Stromal cell of bone marrow (primary cell): ENCODE measurements at regions not wholly inside any gene's neighbourhood (a gene's known extent, or its start where the extent isn't known, plus 50 kb on each side); places are given as distances from the start of the nearest gene placed in this dataset.
A peak's percentile ranks its signal among the peaks of the same experiment; 100 is the strongest.

Experiments
- DNase-seq: peaks from one replicate; pipeline ENCODE4 v3.0.0-alpha.2; 2012; ENCODE audit warnings: low read depth

DNA sequence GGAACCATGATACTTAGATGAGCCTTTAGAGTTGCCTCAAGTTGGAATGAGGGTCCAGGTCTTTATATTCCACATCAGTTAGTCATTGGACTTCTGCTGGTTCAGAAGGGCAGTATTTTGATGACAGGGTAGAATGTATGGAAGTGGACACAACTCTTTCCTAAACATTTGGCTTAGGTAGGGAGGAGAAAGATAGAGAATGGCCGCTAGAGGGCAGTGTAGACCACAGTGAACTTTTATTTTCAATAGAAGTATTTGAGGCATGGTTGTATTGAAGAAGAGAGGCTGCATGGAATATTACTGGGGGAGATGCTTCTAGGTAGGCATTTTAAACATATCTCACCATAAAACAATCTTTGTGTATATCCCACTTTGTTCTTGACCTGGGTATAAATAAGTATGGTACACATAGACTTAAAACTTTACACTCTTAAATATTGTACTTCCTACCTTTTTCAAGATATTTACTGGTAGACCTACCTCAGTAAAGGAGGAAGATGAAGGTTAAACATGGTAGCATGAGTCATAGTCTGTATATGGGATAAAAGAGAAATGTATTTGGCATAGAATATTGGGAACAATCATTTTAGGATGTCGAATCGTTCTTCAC lies 497.6 kb upstream of the FAM98A start:
- DNase-seq = peak; percentile 31

DNA sequence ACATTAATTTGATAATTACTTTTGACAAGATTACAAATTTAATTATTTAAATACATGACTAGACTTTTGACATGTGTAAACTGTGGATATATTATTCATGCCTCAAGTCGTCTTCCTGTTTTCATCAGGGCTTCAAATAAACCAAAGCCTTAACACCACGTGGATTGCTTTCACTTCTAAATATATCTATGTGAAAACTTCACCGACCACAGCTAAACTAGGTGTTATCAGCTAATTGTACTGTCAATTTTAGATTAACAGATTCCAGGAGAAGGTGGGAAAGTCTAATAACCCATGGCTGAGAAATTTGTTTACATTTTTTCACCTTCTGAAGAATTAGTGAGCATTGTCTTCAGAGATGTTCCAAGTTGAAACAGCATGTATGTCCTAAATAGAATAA lies 494.7 kb upstream of the FAM98A start:
- DNase-seq = no peak

DNA sequence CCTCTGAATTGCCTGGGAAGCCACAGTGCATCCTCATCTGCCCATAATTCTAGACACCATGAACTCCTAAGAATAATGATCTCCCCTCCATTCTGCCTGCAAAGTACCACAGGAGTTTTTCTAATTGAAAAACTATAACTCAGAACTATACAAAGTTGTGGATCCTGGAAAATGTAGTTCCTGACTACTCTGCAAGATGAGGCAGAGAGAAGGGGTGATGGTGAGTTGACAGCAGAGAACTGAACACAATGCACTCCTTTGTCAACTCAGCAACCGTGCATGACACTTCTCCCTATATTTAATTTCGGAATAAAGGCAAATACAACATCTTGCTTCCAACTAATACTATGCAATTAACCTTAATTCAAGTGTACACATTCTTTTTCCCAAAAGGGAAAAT lies 471.1 kb upstream of the FAM98A start:
- DNase-seq = no peak

DNA sequence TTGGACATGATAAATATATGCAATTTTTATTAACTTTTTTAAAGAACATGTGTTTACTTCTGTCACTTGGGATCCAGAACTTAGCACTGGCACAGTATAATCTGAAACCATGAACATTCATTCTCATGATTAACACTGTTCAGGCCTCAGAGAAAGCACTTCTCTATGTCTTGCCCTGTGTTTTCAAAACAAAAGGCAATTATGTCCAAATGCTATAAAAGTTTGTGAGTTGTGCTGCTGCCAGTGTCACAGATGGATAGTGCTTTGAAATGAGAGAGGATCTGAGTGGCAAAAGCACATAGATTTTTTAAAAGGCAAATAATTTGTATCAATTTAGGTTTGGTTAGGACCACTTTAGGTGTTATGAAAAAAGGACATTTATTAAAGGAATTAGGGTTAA lies 470.5 kb upstream of the FAM98A start:
- DNase-seq = no peak

DNA sequence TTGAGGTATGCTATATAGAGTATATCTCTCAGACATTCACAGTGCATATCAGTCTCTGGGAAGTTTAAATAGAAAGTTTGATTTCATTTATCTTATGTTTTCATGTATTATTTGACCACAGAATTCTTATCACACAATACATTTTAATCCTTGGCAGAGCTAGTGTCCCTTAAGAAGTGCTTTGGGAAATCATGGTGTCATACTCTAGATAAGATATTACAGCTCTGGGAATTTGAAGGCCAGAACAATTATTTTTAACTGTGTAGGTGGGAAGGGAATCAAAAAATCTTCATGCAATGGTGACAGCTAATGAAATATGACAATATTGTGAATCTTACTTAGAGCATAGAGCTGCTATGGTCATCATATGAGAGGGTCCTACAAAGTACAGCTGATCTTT lies 451.3 kb upstream of the FAM98A start:
- no peak for DNase-seq

DNA sequence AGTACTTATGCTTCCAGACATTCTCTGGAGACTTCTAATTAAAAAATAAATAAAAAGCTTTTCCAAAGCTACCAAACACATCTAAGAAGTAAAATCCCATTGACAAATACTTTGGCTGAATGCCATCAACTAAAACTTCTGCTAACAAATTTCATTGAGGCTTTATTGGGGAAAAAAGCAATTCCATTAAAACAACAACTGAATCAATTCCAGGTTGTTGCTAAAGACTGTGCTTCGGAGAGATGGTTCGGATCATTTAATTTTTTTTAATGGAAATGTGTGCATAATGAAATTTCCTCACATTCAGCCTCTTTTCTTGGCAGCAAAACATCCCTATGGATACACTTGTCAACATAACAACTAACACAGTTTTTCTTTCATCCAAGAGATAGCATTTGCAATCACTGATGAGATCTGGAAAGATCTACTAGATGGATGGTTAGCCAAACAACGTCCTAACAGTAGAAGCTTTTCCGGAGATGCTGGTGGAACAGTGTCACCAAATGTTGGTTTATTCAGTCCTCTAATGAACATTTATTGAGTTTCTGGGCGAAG lies 446.1 kb upstream of the FAM98A start:
- DNase-seq = no peak

DNA sequence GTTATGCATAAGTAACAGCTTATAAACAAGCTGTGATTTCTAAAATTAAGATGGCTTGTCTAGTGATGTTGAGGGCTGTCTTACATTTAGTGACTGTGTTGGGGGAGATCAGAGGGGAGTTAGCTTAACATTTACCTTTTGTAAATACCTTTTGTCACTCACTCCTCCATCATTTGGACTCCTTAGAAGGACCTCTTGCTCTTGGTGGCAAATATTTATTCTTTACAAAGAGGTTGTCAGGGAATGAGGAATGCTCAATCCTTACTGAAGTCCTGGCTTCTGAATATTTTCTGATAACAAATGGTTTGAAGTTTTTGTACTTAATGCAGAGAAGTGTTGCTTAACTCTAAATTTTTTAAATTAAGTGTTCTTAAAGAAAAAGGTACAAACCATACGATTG lies 438.8 kb upstream of the FAM98A start:
- DNase-seq = no peak

DNA sequence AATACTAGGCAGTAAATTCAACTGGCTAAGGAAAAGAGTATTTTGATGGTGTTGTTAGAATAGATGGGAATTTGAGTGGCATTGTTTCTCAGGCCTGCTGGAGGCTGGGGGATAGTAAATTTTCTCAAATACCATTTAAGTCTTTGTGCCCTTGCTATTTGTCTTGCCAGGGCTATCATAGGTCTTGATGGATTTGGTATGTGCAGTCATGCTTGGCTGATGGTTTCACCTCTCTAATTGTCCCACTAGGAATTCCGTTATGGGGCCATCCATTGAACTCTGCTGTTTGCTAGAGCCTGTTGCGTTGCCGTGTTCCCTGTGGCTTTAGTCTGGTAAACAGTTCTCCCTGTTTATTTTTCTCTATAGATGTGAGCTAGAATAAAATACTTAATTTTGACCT lies 438.1 kb upstream of the FAM98A start:
- DNase-seq = no peak

DNA sequence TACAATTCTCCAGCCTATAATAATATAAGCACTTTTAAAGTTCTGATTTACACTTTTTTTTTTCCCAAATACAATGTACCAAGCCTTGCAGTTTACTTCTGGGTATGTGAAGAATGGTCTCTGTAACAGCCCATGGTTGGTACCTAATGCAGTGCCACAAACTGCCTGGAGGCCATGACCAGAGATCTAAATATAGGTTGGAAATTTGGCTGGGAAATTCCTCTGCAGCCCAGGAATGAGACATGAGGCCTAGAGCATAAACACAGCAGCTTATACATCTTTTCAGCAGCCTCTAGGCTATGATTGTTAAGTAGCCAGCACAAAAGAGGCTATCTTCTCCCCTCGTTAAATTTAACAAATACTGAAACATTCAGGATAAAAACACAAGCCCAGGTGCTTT lies 432.0 kb upstream of the FAM98A start:
- DNase-seq = no peak

DNA sequence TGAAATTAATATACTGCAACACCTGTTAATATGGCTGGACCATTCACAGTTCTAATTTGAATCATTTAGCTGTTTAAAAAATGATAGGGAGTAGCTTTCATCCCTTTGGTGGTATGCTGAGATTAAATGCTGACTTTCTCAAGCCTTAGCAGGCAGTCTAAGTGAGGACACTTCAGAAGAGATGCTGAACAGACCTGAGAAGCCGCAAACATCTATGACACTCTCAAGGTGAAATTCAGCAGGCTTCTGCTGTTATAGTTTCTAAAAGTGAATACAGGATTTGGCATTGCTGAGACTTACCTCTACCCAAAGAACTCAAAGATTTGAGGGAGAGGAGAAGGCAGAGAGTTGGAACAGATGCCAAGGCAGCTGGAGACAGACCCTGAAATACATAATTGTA lies 431.2 kb upstream of the FAM98A start:
- no peak for DNase-seq

DNA sequence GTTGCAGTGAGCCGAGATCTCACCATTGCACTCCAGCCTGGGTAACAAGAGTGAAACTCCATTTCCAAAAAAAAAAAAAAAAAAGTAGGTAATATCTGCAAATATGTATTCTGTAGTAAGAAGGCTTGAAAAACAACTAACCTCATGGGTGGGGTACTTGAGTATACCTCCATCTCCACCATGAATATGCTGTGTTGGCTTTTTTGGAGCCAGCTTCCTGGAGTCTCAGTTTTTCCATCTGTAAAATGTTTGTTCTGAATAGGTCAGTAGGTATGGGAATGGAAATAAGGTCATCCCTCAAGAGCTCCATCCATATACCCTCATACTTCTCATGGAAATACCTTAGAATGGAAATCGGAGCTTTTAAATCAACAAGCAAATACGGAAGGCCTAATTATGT lies 430.0 kb upstream of the FAM98A start:
- DNase-seq = no peak

DNA sequence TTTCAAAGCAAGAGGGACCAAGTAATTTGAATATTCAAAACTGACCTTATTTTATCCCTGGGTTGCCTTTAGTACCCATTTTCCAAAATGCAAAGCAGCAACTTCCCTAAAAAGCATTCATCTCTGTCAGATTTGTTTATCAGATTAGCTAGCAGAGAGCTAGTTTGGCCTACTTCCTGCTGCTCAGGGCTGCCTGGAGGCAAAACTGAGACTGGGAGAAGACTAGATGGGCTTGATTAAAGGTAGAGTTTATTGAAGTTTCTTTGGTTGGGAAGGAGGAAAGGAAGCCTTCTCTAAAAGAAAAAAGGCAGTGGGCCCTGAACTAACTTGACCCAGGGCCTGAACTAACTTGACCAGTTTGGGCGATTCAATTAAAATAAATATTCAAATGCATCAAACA lies 426.1 kb upstream of the FAM98A start:
- no peak for DNase-seq

DNA sequence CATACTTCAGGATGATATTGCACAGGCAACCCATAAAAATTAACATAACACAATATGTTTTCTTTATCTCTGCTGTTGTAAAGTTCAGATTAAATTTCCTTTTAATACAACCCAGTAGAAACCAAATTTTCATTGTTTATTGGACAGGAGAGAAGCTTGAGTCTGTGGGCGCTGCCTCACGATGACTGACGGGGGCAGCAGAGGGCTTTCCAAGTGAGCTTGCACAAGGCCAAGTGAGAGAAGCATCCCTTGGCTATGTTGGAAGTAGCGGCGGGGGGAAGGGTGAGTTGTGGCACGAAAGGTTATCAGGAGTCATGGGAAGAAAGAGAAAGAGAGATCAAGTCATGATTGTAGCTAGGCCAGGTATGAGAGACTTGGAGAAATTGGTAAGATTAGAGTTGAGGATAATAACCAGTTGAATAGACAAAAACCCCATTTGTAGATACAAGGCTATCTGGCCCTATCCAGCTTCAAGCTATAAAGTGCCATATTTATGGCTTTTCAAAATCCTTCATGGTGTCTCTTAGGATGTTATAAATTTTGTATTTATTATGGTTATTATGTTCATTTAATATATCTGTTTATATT lies 413.7 kb upstream of the FAM98A start:
- peak; percentile 15 for DNase-seq

DNA sequence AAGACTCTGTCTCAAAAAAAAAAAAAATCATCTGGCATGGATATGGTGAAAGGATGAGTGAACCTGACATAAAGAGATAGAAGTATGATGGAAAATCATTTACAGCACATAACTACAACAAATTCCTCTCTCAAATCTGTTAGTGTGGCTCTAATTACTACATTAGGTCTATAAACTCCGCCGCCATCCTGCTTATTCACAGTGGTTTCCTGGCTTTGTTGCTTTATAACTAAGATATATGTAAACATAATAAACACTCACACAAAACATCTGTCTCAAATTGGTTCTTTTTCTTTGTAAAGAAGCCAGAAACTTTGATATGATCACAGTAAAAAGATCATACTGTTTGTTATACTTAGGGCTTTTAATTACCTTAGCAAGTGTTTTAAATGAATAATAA lies 412.6 kb upstream of the FAM98A start:
- DNase-seq = no peak

DNA sequence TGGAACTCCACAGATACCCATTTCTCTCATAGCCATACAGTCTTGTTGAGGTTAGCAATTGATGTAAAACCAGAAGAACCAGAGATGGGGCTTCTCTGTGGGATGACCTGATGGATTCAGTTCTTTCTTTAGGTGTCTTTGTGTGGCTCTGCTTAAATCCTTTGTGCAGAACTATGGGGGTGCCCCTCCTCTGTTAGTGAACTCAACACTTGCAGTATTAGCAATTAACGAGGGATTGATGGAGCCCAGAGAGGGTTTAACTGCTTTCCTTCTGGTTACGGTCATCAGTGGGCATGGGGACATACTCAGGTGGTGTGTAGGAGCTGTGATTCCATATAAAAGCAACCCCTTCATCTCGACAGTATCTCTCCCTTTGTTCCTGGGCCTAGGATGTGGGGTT lies 406.8 kb upstream of the FAM98A start:
- no peak for DNase-seq

DNA sequence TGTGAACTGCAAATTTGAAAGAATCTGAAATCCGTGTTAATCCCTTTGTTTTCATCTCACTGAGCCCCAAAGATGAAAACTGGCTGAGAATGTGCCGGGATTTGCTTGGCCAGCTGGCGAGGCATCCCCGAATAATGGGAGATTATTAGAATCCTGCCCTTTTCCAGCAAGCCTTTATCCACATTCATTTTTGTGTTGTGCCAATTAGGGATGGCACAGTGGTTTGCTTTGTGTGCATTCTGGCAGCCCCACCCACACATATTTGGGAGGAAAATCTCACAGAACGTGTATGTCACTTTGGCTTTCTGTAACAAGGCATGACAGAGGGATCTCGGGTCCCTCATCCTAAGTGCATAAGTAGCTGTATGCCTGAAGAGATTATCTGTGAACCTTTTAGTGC lies 405.8 kb upstream of the FAM98A start:
- DNase-seq = no peak

DNA sequence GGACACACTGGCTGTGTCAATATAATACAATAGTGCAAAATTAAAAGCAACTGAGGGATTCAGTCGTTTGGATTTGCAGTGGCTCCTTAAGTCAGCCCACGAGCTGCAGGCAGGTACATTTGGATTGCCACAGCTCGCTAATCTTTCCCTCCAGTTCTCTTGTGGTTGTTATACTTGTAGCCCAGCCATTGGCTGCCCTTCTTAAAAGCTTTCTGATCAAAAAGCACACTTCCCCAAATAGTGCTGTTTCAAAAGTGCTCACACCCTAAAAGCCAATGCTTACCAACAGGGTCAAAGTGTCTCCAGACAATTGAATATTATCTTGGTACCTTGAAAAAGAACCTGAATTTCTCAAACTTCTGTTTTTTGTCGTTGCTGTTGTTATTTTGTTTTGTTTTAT lies 404.7 kb upstream of the FAM98A start:
- no peak for DNase-seq

DNA sequence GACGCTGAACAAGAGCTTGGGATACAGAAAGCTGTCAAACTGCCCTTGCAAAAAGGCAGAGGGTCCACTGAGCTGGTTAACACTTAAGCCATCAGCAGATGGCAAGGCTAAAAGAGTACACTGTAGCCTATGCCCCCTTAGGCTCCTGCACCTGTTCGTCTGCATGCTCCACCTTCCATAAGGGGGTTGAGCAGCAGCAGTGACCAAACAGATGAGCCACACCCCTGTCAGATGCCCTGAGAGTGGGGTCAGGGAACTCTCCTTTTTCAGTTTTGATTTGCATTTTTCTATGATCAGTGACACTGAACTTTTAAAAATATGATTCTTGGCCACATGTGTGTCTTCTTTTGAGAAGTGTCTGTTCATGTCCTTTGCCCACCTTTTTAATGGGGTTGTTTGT lies 402.5 kb upstream of the FAM98A start:
- DNase-seq = no peak

DNA sequence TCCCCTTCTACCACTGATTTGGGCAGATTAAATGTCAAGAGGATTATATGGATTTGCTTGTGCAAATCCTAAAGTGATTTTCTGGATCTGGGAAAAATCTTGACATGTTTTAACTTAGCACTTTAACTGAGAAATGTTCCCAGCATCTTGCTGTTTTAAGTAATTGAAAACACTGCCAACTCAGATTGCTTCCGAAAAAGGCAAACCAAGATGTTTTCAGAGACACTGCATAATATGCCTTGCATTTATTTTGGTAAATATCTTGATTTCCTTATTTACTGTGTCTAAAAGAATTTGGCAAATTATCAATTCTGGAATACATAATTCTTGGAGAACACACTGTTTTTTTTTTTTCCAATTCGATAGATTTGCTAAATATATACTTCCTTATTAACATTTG lies 385.0 kb upstream of the FAM98A start:
- DNase-seq = no peak

DNA sequence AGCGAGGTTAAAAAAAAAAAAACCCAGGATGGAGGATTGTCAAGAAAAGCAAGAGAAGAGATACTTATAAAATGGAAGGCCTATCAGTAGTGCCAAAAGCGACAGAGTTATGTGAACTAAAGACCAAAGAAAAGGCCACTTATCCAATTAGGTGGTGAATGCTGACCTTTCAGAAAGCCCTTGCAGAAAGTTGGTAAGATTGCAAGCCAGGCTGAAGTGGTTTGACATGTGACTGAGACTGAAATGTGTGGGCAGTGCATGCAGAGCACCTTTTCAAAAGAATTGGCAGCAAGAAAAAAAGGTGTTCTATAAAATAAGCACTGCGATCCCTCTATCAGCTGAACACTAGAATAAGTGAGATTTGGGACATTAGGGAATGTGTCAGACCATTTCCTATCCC lies 379.4 kb upstream of the FAM98A start:
- no peak for DNase-seq

DNA sequence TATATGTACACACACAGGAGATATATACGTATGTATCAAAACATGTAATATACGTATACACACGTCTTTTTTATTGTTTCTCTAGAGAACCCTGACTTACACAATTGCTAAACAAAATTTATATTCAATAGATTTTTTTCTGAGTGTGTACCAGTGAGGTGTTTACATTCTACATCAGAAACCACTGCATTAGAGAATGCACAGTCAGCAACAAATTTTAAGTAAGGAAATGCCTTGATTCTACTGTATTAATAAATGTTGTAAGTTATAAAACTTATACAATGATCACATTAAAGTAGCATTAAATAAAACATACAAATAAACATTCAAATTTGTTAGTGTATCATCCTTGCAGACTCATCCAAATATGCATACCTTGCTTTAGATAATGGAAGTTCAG lies 376.4 kb upstream of the FAM98A start:
- DNase-seq = no peak

DNA sequence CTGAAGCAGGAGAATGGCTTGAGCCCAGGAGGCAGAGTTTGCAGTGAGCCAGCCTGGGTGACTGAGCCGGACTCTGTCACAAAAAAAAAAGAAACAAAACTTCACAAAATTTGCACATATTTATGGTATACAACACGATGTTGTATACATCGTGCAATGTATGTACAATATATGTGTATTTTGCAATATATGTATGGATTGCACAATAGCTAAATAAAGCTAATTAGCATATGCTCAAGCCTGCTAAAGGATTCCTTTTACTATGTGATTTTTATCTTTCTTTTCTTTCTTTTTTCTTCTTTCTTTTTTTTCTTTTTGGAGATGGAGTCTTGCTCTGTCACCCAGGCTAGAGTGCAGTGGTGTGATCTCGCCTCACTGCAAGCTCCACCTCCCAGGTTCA lies 368.0 kb upstream of the FAM98A start:
- DNase-seq = no peak

DNA sequence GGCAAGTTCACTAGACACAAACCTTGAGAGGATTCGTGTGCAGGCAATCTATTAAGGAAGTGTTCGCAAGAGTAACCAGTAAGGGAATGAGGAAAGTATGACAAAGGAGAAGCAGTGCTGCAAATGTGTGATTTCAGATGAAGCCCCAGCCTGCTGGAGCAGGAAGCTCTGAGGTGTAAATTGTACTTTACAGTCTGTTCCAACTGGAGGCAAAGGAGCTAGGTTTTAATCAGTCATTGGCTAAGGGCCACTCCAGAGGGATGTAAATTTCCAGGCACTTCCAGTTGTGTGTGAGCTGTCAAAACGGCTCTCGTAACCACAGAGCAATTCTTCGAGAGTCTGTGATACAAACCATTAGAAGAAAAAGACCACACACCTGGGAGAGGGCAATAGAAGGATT lies 359.5 kb upstream of the FAM98A start:
- no peak for DNase-seq

DNA sequence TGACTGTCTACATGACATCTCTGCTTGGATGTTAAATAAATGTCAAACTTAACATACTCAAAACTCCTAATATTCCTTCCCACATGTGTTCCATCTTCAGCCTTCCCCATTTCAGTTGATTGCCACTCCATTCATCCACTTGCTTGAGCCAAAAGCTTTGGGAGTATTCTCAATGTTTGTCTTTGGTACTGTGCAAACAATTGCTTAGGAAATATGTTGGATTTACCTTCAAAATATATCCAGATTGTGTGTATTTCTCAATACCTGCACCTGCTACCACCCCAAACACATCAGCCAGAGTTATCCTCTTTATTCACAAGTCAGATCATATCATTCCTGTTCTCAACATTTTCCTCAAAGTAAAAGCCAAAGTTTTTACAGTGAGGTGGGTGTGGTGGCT lies 350.3 kb upstream of the FAM98A start:
- no peak for DNase-seq
